ENCODE measurements at regions not wholly inside any gene's neighbourhood (a gene's known extent, or its start where the extent isn't known, plus 50 kb on each side); places are given as distances from the start of the nearest gene placed in this dataset.

DNA sequence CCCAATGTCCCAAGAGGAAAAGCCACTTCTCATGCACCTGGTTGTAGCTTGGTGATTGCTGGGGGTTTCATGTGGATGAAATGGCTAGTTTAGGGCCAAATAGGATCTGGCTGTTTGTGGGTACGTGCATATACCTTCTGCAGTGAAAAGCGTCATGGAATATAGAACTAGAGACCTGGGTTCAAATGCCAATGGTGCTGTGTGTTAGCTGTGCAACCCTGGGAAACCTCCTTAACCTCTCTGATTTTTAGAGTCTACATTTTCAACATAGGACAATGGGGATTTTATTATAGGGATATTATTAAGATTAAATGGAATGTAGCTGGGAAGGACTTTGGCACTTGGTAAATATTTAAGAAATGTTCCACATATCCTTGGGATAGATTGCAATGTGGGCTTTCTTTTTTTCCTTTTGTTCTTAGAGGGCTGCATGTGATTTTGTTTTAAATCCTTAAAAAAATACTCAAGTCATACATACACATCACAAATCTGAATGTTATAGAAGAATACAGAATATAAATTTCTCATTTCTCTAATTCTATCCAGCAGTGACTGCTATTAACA is 112.6 kb upstream of the E2F8 start:
- DNase-seq: no peak

GRCh38 chr11:19352771-19353160 is 112.0 kb upstream of the E2F8 start:
- DNase-seq: no peak

DNA sequence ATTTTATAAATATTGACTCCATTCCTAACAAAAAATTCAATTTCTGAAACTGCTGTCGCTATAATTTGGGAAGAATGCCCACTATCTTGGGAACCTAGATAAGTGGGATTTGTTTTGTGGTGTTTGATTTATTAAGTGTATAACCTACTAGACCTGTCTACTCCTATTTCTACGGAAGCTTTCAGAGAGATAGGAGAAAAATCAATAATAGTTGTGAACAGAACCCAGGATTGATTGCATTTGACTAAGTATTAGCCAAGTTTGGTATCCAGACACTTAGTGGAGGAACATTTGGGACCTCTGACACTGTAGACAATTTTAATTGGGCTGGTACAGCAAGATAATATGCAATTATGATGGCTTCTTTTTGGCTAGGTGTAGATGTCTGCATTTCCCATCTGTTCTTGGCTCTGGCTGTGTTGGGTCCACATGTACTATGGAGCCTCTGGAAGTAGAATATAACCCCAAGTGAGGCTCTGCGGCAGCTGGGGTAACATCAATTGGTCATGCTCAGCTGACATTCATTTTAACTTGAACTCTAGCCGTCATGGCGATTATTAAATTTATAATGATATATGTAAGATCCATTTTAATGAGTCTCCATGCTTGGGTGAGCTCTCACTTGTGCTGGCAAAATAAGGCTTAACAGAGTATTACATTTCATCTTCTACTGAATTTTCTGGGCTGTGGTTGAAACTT is 111.5 kb upstream of the E2F8 start:
- DNase-seq: no peak

DNA sequence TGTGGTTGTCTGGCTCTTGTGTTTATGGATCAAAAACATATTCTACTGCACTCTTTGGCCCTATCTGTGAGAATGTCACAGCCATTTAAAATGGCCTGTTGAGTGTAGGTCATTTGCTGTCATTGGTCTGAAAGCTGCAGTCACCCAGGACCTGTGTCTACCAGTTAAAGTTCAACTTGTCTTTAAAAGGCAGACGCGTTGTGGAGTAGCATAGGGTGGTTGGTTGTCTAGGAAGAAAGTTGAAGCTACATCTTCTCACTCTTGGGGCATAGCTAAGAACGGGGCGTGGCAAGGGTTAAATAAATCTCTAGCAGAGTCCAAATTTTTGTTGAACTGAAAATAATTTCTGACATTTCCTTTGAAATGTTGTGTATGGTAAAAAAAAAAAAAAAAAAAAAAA is 110.7 kb upstream of the E2F8 start:
- DNase-seq: no peak

- no peak for DNase-seq
Observed at GRCh38 chr11:19350160-19350559, 109.4 kb upstream of the E2F8 start.

- no peak for DNase-seq
Observed at GRCh38 chr11:19349340-19350025, 108.7 kb upstream of the E2F8 start.

DNA sequence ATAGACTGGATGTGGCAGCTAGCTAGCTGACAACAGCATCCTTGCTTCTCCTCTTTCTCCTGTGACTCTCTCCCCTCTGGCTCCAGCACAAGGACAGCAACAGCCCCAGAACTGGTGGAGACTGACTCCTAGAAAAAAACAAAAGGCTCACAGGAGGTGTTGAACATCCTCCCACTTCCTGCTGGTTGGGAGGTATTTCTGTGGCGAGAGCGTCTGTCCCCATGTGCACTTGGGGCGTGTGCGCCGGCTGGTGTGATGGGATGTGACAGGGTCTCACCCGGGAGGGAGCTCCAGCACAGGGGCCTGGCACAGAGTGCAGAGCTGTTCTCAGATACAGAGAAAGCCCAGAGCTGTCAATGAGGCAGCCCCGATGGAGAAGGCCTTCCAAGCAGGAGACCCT is 107.2 kb upstream of the E2F8 start:
- DNase-seq: no peak

- no peak for DNase-seq
Observed at GRCh38 chr11:19345848-19346681, 105.3 kb upstream of the E2F8 start.

DNA sequence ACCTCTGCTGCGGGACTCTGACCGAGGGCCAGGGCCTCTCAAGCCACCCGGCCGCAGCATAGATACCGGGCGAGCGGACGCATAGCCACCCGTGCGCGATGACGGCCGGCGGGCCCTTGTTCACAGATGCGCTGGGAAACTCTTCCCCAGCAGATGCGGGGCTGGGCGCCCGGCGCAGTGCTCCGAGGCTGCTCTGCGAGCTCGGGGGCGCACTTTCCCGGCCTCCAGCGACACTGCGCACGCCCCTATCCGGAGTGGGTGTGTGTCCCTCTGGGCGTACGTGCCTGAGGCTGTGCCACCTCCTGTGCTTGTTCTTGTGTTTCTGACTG is 104.7 kb upstream of the E2F8 start:
- no peak for DNase-seq

DNA sequence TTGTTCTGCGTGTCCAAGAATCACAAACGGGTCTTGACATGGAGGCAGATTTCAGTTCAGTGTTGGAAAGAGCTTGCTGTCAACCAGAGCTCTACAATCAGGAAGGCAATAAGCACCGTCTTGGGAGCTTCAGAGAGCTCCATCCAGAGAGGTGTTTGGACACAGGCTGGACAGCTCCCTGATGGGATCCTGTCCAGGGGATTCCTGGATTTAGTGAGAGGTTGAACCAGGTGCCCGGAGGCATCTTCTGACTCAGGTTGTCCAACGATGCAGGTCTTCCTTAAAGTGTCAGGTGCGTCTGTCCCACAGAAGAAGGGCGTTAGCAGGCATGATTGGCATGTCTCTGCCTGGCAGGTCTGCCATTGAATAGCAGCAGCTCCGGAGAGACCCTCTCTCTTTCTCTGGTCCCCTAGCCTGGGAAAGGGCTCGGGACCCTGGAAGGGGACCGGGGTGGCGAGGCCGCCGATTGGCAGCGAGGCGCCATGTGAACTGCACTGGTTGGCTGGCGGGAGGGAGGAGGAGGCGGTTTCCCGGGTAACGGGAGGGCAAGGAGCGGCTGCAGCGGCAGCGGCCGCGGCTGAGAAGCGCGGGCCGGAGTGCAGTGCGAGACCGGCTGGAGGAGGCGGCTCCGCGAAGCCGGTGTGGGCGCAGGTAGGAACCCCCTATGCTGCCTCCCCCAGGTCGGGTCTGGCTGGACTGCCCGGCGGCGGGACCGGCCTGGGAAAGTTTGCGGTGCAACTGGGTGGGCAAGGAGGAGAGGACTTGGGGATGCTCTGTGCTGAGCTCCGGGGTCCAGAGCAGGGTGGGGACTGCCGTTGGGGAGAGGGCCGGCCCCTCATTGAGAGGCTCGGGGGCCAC is 104.1 kb upstream of the E2F8 start:
- no peak for DNase-seq

GRCh38 chr11:19342036-19342435 is 101.3 kb upstream of the E2F8 start:
- no peak for DNase-seq

DNA sequence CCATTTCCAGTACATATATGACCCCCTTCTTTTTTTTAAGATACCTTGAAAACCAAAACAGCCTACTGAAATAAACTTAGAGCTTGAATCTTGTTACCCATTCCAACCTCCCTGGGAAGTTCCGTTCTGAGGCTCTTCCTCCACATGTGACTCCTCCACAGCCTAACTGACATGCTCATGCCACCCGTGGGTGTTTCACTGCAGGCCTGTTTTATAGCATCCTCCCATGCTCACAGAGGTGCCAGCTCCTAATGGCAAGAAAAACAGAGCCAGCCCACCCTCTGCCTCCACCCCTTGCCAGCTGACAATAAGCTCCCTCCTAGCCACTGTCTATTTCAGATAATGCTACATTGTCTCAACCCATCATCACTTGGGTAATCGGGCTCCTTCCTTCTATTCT is 97.6 kb upstream of the E2F8 start:
- DNase-seq: no peak

- no peak for DNase-seq
Observed at GRCh38 chr11:19337779-19338178, 97.0 kb upstream of the E2F8 start.

DNA sequence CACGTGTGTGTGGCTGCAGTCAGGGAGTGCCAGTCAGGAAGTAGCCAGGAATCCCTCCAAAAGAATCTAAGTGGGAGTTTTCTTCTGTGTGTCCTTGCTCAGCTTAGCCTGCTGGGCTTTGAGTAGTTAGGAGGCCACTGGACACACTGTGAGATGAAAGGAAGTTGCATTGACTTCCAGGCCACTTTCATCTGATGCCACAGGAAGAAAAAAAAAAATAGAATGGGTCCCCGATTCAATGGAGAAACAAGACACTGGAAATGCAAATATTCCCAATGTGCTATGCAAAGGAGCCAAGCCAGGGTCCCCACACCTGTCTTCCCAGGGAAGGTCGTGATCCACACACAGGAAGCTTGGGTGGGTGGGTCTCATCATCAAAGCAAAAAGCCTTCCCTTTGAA is 95.6 kb upstream of the E2F8 start:
- no peak for DNase-seq

GRCh38 chr11:19332476-19332875 is 91.7 kb upstream of the E2F8 start:
- no peak for DNase-seq

DNA sequence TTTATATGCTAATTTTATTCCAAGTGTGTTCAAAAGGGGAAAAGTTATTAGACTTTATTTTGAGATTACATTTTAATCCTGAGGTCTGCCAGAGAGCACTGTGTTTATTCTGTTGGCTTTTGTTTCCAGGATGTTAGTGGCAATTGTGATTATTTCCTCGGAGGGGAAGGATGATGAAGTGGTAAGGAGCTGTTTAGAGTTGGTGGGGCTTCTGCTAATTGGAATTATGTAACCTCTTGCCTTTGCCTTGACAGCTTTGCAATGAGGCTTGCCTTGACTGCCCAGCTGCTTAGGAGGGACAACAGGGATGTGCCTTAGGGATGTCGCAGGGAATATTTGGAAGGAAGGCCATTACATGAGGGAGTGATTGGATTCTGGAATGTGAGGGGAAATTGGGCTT is 89.7 kb upstream of the E2F8 start:
- no peak for DNase-seq

- no peak for DNase-seq
Observed at GRCh38 chr11:19329970-19330369, 89.2 kb upstream of the E2F8 start.

GRCh38 chr11:19328586-19329311 is 88.0 kb upstream of the E2F8 start:
- no peak for DNase-seq

DNA sequence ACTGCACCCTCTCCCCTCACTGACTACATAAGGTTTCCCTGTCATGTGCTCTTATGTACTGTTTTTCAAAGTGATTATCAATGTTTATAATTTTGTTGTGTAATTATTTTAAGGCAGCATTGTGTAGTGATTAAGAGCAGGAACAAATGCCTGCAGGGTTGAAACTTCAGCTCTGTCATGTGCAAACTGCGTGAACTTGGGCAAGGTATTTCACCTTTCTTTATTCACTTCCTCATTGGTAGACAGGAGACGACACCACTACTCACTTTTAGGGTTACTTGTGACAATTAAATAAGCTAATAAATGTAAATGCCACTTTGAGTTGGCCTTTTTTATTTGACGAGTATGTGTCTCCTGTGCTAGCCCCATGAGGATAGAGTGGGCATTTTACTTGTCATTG is 86.5 kb upstream of the E2F8 start:
- no peak for DNase-seq

- DNase-seq: no peak
Observed at GRCh38 chr11:19326499-19326898, 85.8 kb upstream of the E2F8 start.

DNA sequence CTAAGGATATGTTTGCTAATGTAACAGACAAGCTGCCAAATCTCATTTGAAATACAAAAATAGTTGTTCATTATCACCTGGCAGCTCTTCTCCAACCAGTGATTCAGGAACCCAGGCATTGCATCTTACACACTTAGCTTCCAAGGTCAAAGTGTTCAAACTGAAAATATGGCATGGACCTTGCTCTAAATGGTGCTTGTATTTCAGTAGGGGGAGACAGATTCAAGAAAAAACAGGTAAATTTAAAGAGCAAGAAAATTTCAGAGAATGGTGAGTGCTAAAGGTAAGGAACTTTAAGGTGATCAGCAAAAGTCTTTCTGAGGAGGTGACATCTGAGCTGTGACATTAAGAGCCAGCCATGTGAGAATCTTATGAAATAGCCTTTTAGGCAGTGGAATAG is 82.8 kb upstream of the E2F8 start:
- DNase-seq: no peak

GRCh38 chr11:19321351-19321750 is 80.6 kb upstream of the E2F8 start:
- no peak for DNase-seq

All from activated CD4-positive, alpha-beta T cell treated with anti-CD3 and anti-CD28 coated beads, Interleukin-2, Interleukin-6, amounts not matched to agents 100 ng/mL and 50 ng/mL, durations not matched to agents 16 hours and 8 hours (primary cell).